GM23338 (cell line): ENCODE measurements at regions not wholly inside any gene's neighbourhood (a gene's known extent, or its start where the extent isn't known, plus 50 kb on each side); places are given as distances from the start of the nearest gene placed in this dataset.
"Not testable (repeated sequence)": the region's sequence is repeated elsewhere in the genome, so short reads cannot be mapped to it uniquely, and the experiment has no call there.

ENCODE experiments used
- ATAC-seq: fragments of 200-7000 bp; cut with Tn5 transposase; 3 replicates; pipeline ENCODE4 v1.9.1; 2020
- DNase-seq: peaks from one replicate; pipeline ENCODE4 v3.0.0-alpha.2; 2015; ENCODE audit warnings: low spot score
- H2AFZ ChIP-seq: fragments of 200-600 bp; sonication (generic); 2 replicates; pipeline ENCODE4 v1.8.0; 2016; ENCODE audit warnings: antibody characterized with exemption, mild to moderate bottlenecking, moderate library complexity
- H3F3A ChIP-seq: fragments of 200-600 bp; sonication (generic); replicated peaks from 2 replicates; pipeline ENCODE4 v1.8.0; 2017; ENCODE audit warnings: antibody characterized with exemption, mixed run types, low read depth
- H3K27ac ChIP-seq: fragments of 200-600 bp; sonication (generic); 2 replicates; pipeline ENCODE4 v1.6.1; 2016; ENCODE audit warnings: low read depth
- H3K27me3 ChIP-seq: fragments of 200-600 bp; sonication (generic); 2 replicates; pipeline ENCODE4 v1.8.0; 2016; ENCODE audit warnings: mild to moderate bottlenecking, mixed run types, moderate library complexity; ENCODE audit not compliant: insufficient read depth
- H3K36me3 ChIP-seq: fragments of 200-600 bp; sonication (generic); 2 replicates; pipeline ENCODE4 v1.8.0; 2016; ENCODE audit warnings: mild to moderate bottlenecking; ENCODE audit not compliant: insufficient read depth
- H3K4me1 ChIP-seq: fragments of 200-600 bp; sonication (generic); 2 replicates; pipeline ENCODE4 v1.8.0; 2016; ENCODE audit warnings: mild to moderate bottlenecking, moderate library complexity; ENCODE audit not compliant: insufficient read depth
- H3K4me2 ChIP-seq: fragments of 200-600 bp; sonication (generic); 2 replicates; pipeline ENCODE4 v1.7.1; 2017; ENCODE audit warnings: mixed run types
- H3K4me3 ChIP-seq: fragments of 200-600 bp; sonication (generic); 2 replicates; pipeline ENCODE4 v1.6.1; 2016; ENCODE audit warnings: mixed run types
- H3K79me2 ChIP-seq: fragments of 200-600 bp; sonication (generic); replicated peaks from 2 replicates; pipeline ENCODE4 v1.8.0; 2017; ENCODE audit warnings: mild to moderate bottlenecking; ENCODE audit not compliant: insufficient read depth
- H3K9me2 ChIP-seq: fragments of 200-600 bp; sonication (generic); 2 replicates; pipeline ENCODE4 v1.8.0; 2017; ENCODE audit not compliant: insufficient read depth
- H4K20me1 ChIP-seq: fragments of 200-600 bp; sonication (generic); replicated peaks from 2 replicates; pipeline ENCODE4 v1.8.0; 2017; ENCODE audit warnings: mild to moderate bottlenecking; ENCODE audit not compliant: insufficient read depth
- H3K27ac Mint-ChIP-seq: 2 replicates; pipeline ENCODE4 v1.8.0; 2020; ENCODE audit warnings: inconsistent platforms, mild to moderate bottlenecking, moderate library complexity, mixed read lengths
- H3K27me3 Mint-ChIP-seq: 3 replicates; pipeline ENCODE4 v1.8.0; 2022; ENCODE audit warnings: low read depth, mild to moderate bottlenecking, moderate library complexity, mixed read lengths, inconsistent platforms; ENCODE audit not compliant: insufficient read depth, poor library complexity
- H3K36me3 Mint-ChIP-seq: 3 replicates; pipeline ENCODE4 v1.8.0; 2021; ENCODE audit warnings: low read depth, mild to moderate bottlenecking, inconsistent platforms, moderate library complexity, mixed read lengths
- H3K4me1 Mint-ChIP-seq: 3 replicates; pipeline ENCODE4 v1.8.0; 2020; ENCODE audit warnings: mild to moderate bottlenecking, inconsistent platforms, mixed read lengths
- H3K4me3 Mint-ChIP-seq: 3 replicates; pipeline ENCODE4 v1.8.0; 2021; ENCODE audit warnings: moderate library complexity, mild to moderate bottlenecking, inconsistent platforms, mixed read lengths
- H3K9me3 Mint-ChIP-seq: 3 replicates; pipeline ENCODE4 v1.8.0; 2020; ENCODE audit warnings: moderate library complexity, mild to moderate bottlenecking, inconsistent platforms, mixed read lengths
- CREB1 ChIP-seq: fragments of 250-450 bp; sonication (Bioruptor Pico); IDR thresholded peaks from 2 replicates; pipeline ENCODE4 v1.5.0; 2020; ENCODE audit warnings: low read depth, mild to moderate bottlenecking, moderate library complexity
- CTCF ChIP-seq, 2 experiments: fragments of 200-600 bp in 1 of 2; sonication (generic) in 1 of 2; conservative IDR thresholded peaks; 2 replicates each; pipeline versions ENCODE4 v1.5.1 to v1.6.1; 2016 to 2017; ENCODE audit warnings: antibody characterized with exemption in 2 of 2, low read depth in 2 of 2, mild to moderate bottlenecking in 2 of 2, moderate library complexity in 1 of 2
- EZH2 ChIP-seq: fragments of 200-600 bp; sonication (generic); IDR thresholded peaks from one replicate; pipeline ENCODE4 v1.8.0; 2017; ENCODE audit warnings: antibody characterized with exemption, mild to moderate bottlenecking, low read depth; ENCODE audit not compliant: unreplicated experiment
- EZH2phosphoT487 ChIP-seq: fragments of 200-600 bp; sonication (generic); IDR thresholded peaks from one replicate; pipeline ENCODE4 v1.8.1; 2018; ENCODE audit warnings: antibody characterized with exemption; ENCODE audit not compliant: unreplicated experiment
- NANOG ChIP-seq: IDR thresholded peaks from 2 replicates; pipeline ENCODE4 v1.6.1; 2016; ENCODE audit warnings: antibody characterized with exemption, borderline replicate concordance
- POLR2AphosphoS5 ChIP-seq: IDR thresholded peaks from 2 replicates; pipeline ENCODE4 v1.6.1; 2016; ENCODE audit warnings: antibody characterized with exemption, low read depth
- ZNF462 ChIP-seq: fragments of 250-450 bp; sonication (Bioruptor Pico); IDR thresholded peaks from 2 replicates; pipeline ENCODE4 v1.5.0; 2020; ENCODE audit warnings: mild to moderate bottlenecking, moderate library complexity

- TF ChIP-seq CTCF (conservative IDR thresholded peaks at IDR 0.05; ENCODE audit: low read depth in 2 of 2) (no peak), CREB1 (CRISPR knock-in tag) (no peak), NANOG (no peak), EZH2 (no peak), EZH2phosphoT487 (no peak), ZNF462 (CRISPR knock-in tag) (no peak), POLR2AphosphoS5 (no peak)
Observed at GRCh38 chr2:113337809-113338208, 59.1 kb upstream of the PAX8 start (continued).

- ATAC-seq, H3K27ac Mint-ChIP-seq, H3K27ac ChIP-seq, H3K4me1 ChIP-seq, H4K20me1 ChIP-seq, H3K9me2 ChIP-seq, H3K79me2 ChIP-seq, H3K4me3 ChIP-seq, H3F3A ChIP-seq, H3K4me1 Mint-ChIP-seq, H3K27me3 ChIP-seq, H3K4me2 ChIP-seq, DNase-seq, H3K36me3 Mint-ChIP-seq, H3K9me3 Mint-ChIP-seq, H3K4me3 Mint-ChIP-seq, H2AFZ ChIP-seq, H3K27me3 Mint-ChIP-seq, H3K36me3 ChIP-seq: not testable (repeated sequence)
Observed at GRCh38 chr2:113336040-113336439, 57.3 kb upstream of the PAX8 start.
